ENCODE measurements at regions not wholly inside any gene's neighbourhood (a gene's known extent, or its start where the extent isn't known, plus 50 kb on each side); places are given as distances from the start of the nearest gene placed in this dataset.
A peak's percentile ranks its signal among the peaks of the same experiment; 100 is the strongest.
"Not testable (repeated sequence)": the region's sequence is repeated elsewhere in the genome, so short reads cannot be mapped to it uniquely, and the experiment has no call there.

DNA sequence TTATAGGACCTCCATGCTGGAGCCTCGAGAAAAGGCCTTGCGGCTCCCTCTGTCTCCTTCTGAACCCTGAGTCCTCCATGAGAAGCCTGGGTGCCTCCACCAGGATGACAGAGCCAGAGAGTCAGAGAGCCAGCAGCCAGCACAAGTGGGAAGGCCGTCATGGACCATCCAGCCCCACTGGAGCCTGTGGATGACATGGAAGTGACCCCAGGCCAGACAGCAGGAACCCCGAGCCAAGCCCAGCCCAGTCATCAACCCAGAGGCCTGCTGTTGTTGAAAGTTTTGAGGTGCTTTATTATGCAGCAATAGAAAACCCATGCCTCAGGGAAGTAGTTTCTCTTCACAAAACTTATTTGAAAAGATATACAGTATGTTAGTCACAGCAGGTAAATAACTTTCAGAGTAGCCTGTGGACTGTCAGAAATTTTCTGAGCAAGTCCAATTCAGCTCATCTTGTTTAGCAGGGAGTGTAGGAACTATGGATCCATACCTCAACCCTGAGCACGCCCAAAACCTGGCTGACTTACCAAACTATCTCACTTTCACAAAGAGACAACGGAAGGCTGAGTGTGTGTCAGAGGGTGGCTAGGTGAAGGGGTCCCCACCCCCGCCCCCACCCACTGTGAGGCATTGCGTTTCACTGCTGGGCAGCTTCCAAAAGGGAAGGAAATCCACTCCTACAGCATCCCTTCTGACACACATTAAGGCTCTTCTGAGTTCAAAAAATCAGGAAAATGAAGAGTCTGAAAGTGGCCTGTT is 79.9 kb upstream of the NDUFV2 start:
- Histone ChIP-seq H3K36me3 (no peaks in the 10 kb centered on the region), H3K27me3 (no peaks in the 10 kb centered on the region), H3K9me3 (no peaks in the 10 kb centered on the region), H3K27ac (peak overlapping the region in 1 of 3 donors; percentile 17), H3K4me3 (replicated peaks in 1 of 3) (no peak overlapping the region), H3K4me1 (peaks cover 0 to 4% of the 10 kb centered on the region in 2 donors)
- TF ChIP-seq, protein P1, sequence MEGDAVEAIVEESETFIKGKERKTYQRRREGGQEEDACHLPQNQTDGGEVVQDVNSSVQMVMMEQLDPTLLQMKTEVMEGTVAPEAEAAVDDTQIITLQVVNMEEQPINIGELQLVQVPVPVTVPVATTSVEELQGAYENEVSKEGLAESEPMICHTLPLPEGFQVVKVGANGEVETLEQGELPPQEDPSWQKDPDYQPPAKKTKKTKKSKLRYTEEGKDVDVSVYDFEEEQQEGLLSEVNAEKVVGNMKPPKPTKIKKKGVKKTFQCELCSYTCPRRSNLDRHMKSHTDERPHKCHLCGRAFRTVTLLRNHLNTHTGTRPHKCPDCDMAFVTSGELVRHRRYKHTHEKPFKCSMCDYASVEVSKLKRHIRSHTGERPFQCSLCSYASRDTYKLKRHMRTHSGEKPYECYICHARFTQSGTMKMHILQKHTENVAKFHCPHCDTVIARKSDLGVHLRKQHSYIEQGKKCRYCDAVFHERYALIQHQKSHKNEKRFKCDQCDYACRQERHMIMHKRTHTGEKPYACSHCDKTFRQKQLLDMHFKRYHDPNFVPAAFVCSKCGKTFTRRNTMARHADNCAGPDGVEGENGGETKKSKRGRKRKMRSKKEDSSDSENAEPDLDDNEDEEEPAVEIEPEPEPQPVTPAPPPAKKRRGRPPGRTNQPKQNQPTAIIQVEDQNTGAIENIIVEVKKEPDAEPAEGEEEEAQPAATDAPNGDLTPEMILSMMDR (IDR thresholded peaks at IDR 0.05): no peak
- TF ChIP-seq POLR2A (IDR thresholded peaks at IDR 0.05): no peak
- intact Hi-C loops (cut with DNase I): no loop called here
- 77 to 83% methylated on average over 7 to 8 of the region's 8 CpGs for WGBS, 2 donors
- DNase-seq: peak in 1 of 2 donors; percentile 5

DNA sequence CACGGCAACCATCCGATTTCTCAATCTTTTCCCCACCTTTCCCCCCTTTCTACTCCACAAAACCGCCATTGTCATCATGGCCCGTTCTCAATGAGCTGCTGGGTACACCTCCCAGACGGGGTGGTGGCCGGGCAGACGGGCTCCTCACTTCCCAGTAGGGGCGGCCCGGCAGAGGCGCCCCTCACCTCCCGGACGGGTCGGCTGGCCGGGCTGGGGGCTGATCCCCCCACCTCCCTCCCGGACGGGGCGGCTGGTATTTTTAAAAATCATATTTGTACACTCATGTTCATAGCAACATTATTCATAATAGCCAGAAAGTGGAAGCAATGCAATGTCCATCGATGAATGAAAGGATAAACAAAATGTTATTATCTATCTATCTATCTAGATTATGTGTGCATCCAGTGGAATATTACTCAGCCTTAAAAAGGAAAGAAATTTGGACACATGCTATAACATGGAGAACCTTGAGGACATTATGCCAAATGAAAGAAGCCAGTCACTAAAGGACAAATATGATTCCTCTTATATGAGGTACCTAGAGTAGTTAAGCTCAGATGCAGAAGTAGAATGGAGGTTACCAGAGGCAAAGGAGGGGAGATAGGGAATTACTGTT is 78.4 kb upstream of the NDUFV2 start:
- WGBS, 2 donors: 87 to 90% methylated on average over 13 to 15 of the region's 18 CpGs
- DNase-seq; H3K9me3 ChIP-seq; H3K4me1 ChIP-seq; H3K27me3 ChIP-seq; H3K4me3 ChIP-seq (replicated peaks in 1 of 3); H3K36me3 ChIP-seq; H3K27ac ChIP-seq; intact Hi-C loops (cut with DNase I): not testable (repeated sequence)

DNA sequence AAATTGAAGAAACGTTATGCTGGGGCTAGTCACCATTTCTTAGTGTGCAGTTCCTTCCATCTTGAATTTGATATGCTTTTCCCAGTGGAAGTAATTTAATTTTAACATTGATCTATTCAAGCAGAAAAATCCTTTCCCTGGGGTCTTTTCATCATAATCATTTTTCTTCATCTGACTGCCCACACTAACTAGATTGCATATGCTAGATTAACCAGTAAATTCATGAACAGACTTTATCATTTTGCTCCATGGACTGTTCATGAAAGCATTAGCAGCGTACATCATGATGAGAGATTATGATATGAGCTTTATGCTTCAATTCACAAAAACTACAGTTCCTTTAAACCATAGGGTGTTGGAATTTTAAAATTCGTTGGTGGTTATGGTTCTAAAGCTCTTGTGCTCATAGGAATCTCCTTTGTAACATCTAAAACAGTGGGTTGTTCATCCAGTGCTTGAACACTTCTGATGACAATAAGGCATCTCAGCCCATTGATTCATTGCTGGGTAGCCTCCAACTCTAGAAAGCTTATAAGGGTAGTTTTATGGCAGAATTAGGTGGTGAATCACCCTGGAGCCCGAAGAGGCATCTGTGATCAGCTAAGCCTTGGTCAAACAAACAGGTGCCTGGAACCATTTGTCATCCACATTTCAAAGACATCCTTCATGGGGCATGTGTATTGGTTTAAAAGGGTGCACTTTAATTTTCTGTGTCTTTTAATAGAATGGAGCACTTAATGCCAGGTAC is 77.2 kb upstream of the NDUFV2 start:
- DNase-seq: no peak
- Histone ChIP-seq H3K9me3 (no peaks in the 10 kb centered on the region), H3K27me3 (no peaks in the 10 kb centered on the region), H3K4me1 (no peaks in the 10 kb centered on the region), H3K36me3 (no peaks in the 10 kb centered on the region), H3K4me3 (replicated peaks in 1 of 3) (no peak overlapping the region), H3K27ac (no peak overlapping the region)
- WGBS, 2 donors: 51 to 67% methylated on average over 4 of the region's 4 CpGs
- intact Hi-C loops (cut with DNase I): no loop called here
- TF ChIP-seq, protein P1 (IDR thresholded peaks at IDR 0.05): no peak
- no peak for TF ChIP-seq POLR2A (IDR thresholded peaks at IDR 0.05)

DNA sequence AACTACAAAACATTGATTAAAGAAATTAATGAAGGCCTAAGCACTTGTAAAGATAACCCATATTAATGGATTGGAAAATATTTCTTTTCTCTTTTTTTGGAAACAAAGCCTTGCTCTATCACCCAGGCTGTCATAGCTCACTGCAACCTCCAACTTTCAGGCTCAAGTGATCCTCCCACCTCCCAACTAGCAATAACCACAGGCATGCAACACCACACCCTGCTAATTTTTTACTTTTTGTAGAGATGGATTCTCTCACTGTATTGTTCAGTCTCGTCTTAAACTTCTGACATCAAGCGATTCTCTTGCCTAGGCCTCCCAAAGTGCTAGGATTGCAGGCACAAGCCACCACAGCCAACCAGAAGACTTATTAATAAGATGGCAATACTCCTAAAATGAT is 73.4 kb upstream of the NDUFV2 start:
- 92 to 96% methylated on average over 2 of the region's 2 CpGs for WGBS, 2 donors
- H3K4me1 ChIP-seq: no peaks in the 10 kb centered on the region
- no peak overlapping the region for H3K4me3 ChIP-seq (replicated peaks in 1 of 3)
- intact Hi-C loops (cut with DNase I): no loop called here
- no peaks in the 10 kb centered on the region for H3K27me3 ChIP-seq
- DNase-seq: no peak
- no peak for TF ChIP-seq POLR2A (IDR thresholded peaks at IDR 0.05)
- TF ChIP-seq, protein P1 (IDR thresholded peaks at IDR 0.05): no peak
- no peaks in the 10 kb centered on the region for H3K9me3 ChIP-seq
- H3K36me3 ChIP-seq: no peaks in the 10 kb centered on the region
- H3K27ac ChIP-seq: no peak overlapping the region

DNA sequence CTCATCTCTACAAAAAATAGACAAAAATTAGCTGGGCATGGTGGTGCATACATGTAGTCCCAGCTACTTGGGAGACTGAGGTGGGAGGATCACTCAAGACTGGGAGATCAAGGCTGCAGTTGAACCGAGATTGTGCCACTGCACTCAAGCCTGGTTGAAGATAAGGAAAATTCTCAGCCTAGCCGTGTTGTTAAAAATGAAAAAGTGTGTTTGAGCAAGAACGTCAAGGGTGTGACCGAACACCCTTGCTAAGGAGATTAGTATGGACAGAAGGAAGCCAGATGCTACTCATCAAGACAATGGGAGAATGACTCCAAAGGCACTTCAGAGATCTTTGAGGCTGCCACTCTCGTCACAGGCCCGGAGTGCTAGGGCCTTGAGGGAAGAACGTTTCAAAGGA is 70.0 kb upstream of the NDUFV2 start:
- WGBS, 2 donors: 86 to 88% methylated on average over 7 of the region's 7 CpGs
- Histone ChIP-seq H3K4me3 (replicated peaks in 1 of 3) (no peak overlapping the region), H3K27ac (no peak overlapping the region), H3K36me3 (no peaks in the 10 kb centered on the region), H3K4me1 (no peaks in the 10 kb centered on the region), H3K27me3 (no peaks in the 10 kb centered on the region), H3K9me3 (no peaks in the 10 kb centered on the region)
- TF ChIP-seq, protein P1 (IDR thresholded peaks at IDR 0.05): no peak
- no peak for TF ChIP-seq POLR2A (IDR thresholded peaks at IDR 0.05)
- intact Hi-C loops (cut with DNase I): no loop called here
- no peak for DNase-seq

All from thyroid gland (tissue), 4 donors.